PC-3 (cell line): ENCODE measurements at regions not wholly inside any gene's neighbourhood (a gene's known extent, or its start where the extent isn't known, plus 50 kb on each side); places are given as distances from the start of the nearest gene placed in this dataset.

Source experiments
- ATAC-seq: fragments of 200-7000 bp; cut with Tn5 transposase; 2 replicates; pipeline ENCODE4 v1.9.1; 2020; ENCODE audit warnings: mild to moderate bottlenecking, moderate library complexity
- BruUV-seq: library from RNA; stranded (reverse); fragments of 400-500 nt; replicated peaks from 2 replicates; lab custom pipeline; 2021; lab: Mats Ljungman, UMichigan
- CTCF ChIA-PET: fragments of 300-600 bp; sonication (Branson Sonifier 250); formaldehyde crosslinking; loops from one replicate; lab custom pipeline; 2022; ENCODE audit warnings: antibody characterized with exemption; lab: Charles Lee
- POLR2A ChIA-PET: fragments of 300-600 bp; sonication (Branson Sonifier 250); formaldehyde crosslinking; loops from one replicate; lab custom pipeline; 2022; ENCODE audit warnings: antibody characterized with exemption; ENCODE audit not compliant: unreplicated experiment; lab: Charles Lee
- DNase-seq: peaks from one replicate; pipeline ENCODE4 v3.0.0-alpha.2; 2015
- H2AFZ ChIP-seq: fragments of 300-600 bp; sonication (generic); 2 replicates; pipeline ENCODE4 v1.6.0; 2016; ENCODE audit warnings: antibody characterized with exemption, low read length
- H3F3A ChIP-seq: fragments of 300-600 bp; sonication (generic); one replicate; pipeline ENCODE4 v1.6.0; 2017; ENCODE audit warnings: antibody characterized with exemption, low read length, control low read depth, mild to moderate bottlenecking; ENCODE audit not compliant: unreplicated experiment
- H3K27ac ChIP-seq: fragments of 300-600 bp; sonication (generic); 2 replicates; pipeline ENCODE4 v1.5.1; 2016; ENCODE audit warnings: mild to moderate bottlenecking, low read length
- H3K27me3 ChIP-seq: fragments of 300-600 bp; sonication (generic); 2 replicates; pipeline ENCODE4 v1.6.1; 2016; ENCODE audit warnings: low read length, mixed read lengths
- H3K36me3 ChIP-seq: fragments of 300-600 bp; sonication (generic); 2 replicates; pipeline ENCODE4 v1.6.1; 2016; ENCODE audit warnings: low read depth, mixed run types, low read length, mixed read lengths
- H3K4me1 ChIP-seq: fragments of 300-600 bp; sonication (generic); 2 replicates; pipeline ENCODE4 v1.5.1; 2016; ENCODE audit warnings: low read length; ENCODE audit not compliant: insufficient read depth
- H3K4me2 ChIP-seq: fragments of 300-600 bp; sonication (generic); 2 replicates; pipeline ENCODE4 v1.6.0; 2016; ENCODE audit warnings: low read length
- H3K4me3 ChIP-seq: fragments of 300-600 bp; sonication (generic); 2 replicates; pipeline ENCODE4 v1.5.1; 2016; ENCODE audit warnings: mild to moderate bottlenecking, low read length, mixed read lengths
- H3K79me2 ChIP-seq: fragments of 300-600 bp; sonication (generic); 2 replicates; pipeline ENCODE4 v1.6.1; 2017; ENCODE audit warnings: low read length, mixed read lengths
- H3K9ac ChIP-seq: fragments of 300-600 bp; sonication (generic); 2 replicates; pipeline ENCODE4 v1.6.0; 2016; ENCODE audit warnings: mild to moderate bottlenecking, low read length
- H3K9me2 ChIP-seq: fragments of 300-600 bp; sonication (generic); replicated peaks from 2 replicates; pipeline ENCODE4 v1.6.1; 2016; ENCODE audit warnings: mixed run types, low read length, mixed read lengths
- H3K9me3 ChIP-seq: fragments of 300-600 bp; sonication (generic); 2 replicates; pipeline ENCODE4 v1.6.1; 2016; ENCODE audit warnings: low read length, mixed read lengths
- H4K20me1 ChIP-seq: fragments of 300-600 bp; sonication (generic); 2 replicates; pipeline ENCODE4 v1.6.1; 2016; ENCODE audit warnings: low read length, mixed read lengths
- EZH2 ChIP-seq: fragments of 300-600 bp; sonication (generic); IDR thresholded peaks from one replicate; pipeline ENCODE4 v1.6.1; 2017; ENCODE audit warnings: antibody characterized with exemption, mild to moderate bottlenecking, low read length; ENCODE audit not compliant: unreplicated experiment
- EZH2phosphoT487 ChIP-seq: fragments of 300-600 bp; sonication (generic); IDR thresholded peaks from 2 replicates; pipeline ENCODE4 v1.6.1; 2018; ENCODE audit warnings: mild to moderate bottlenecking, antibody characterized with exemption, low read length, borderline replicate concordance
- intact Hi-C: fragments of 100-400 bp; cut with micrococcal nuclease; formaldehyde crosslinking; loops from 2 replicates; pipeline ENCODE4 v1.9.0; 2023
- TF ChIP-seq, protein P1 (sequence below): fragments of 300-600 bp; sonication (generic); conservative IDR thresholded peaks from 2 replicates; pipeline ENCODE4 v1.5.1; 2017; ENCODE audit warnings: antibody characterized with exemption, low read depth, mild to moderate bottlenecking, low read length

DNA sequence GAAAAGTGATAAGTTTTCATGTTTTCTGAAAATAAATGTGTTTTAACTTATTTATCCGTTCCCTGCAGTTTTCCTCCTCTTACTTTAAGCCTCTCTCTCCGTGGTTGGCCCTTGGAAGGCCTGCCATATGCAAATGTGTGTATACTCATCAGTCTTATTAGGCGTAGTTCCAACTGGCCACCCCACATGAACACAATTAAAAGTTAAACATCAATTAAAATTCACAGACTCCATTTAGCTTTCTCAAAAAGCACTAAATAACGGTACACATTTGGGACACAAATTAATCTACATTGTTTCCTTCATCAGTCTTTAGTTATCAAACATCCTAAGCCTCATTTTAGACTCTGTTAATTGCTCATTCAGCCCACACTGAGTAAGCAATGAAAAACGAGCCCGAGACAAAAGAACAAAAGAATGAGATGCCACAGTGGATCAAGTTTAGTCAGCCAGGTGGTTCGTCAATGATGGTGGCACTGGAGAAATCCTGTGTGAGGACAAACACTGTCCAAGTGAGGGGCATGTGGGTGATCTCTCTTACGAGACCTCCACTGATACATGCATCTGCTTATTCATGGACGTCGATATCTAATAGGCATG, 76.0 kb upstream of the TMCC3 start:
- no peaks in the 10 kb centered on the region for H3K9me2 ChIP-seq
- no peaks in the 10 kb centered on the region for H3F3A ChIP-seq
- no peak overlapping the region for H2AFZ ChIP-seq
- H3K27me3 ChIP-seq, result no peaks in the 10 kb centered on the region
- no peak for TF ChIP-seq EZH2phosphoT487
- no peak for TF ChIP-seq EZH2
- TF ChIP-seq, protein P1, sequence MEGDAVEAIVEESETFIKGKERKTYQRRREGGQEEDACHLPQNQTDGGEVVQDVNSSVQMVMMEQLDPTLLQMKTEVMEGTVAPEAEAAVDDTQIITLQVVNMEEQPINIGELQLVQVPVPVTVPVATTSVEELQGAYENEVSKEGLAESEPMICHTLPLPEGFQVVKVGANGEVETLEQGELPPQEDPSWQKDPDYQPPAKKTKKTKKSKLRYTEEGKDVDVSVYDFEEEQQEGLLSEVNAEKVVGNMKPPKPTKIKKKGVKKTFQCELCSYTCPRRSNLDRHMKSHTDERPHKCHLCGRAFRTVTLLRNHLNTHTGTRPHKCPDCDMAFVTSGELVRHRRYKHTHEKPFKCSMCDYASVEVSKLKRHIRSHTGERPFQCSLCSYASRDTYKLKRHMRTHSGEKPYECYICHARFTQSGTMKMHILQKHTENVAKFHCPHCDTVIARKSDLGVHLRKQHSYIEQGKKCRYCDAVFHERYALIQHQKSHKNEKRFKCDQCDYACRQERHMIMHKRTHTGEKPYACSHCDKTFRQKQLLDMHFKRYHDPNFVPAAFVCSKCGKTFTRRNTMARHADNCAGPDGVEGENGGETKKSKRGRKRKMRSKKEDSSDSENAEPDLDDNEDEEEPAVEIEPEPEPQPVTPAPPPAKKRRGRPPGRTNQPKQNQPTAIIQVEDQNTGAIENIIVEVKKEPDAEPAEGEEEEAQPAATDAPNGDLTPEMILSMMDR, result no peak
- DNase-seq, result no peak
- no peaks in the 10 kb centered on the region for H3K9me3 ChIP-seq
- H3K9ac ChIP-seq, result no peak overlapping the region
- H3K4me2 ChIP-seq, result no peak overlapping the region
- intact Hi-C loops, result no loop called here
- no peaks in the 10 kb centered on the region for H4K20me1 ChIP-seq
- no peaks in the 10 kb centered on the region for H3K79me2 ChIP-seq
- ATAC-seq, result no peak
- no peaks in the 10 kb centered on the region for H3K4me1 ChIP-seq
- no peak overlapping the region for H3K4me3 ChIP-seq
- no peak overlapping the region for H3K27ac ChIP-seq
- ChIA-PET CTCF (no interaction called here), POLR2A (no interaction called here)
- no peaks in the 10 kb centered on the region for H3K36me3 ChIP-seq
- BruUV-seq, result no TSS peak

DNA sequence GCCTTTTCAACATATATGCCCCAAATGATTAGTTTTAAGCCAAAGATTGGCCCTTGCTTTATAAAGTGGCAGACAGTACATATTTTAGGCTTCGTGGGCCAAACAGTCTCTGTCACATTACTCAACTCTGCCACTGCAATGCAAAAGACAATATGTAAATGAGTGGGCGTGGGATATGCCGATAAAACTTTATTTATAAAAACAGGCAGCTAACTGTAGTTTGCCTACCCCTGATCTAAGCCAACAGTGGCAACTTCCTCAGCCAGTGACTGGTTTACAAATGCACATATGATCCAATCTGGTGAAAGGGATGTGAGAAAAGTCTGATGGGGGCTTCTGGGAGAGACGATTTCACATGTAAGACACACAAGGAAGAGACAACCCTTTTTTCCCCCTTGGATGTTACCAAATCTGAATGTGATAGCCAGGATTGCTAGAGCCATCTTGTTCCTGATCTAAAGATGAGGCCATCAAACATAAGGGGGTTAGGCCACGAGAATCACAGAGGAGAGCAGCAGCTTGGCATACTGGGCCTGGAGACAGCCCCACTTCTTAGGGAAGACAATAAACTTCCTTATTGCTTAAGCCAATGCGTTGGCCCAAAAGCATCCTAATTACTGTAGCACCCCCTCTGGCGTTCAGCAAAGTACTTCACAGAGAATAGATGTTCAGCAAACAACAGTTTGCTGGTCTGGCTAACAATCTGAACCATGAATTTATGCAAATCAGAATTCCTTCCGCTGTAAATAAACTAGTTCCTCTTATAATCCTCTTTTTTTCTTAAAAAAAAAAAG, 75.2 kb upstream of the TMCC3 start:
- no peaks in the 10 kb centered on the region for H3K9me2 ChIP-seq
- intact Hi-C loops, result loop anchor here (1.0 kb wide), 1 partner anchor 179 kb away; no protein-coding TSS in a partner anchor
- H3K9me3 ChIP-seq, result no peaks in the 10 kb centered on the region
- no peak overlapping the region for H3K27ac ChIP-seq
- H3K27me3 ChIP-seq, result no peaks in the 10 kb centered on the region
- H3K4me1 ChIP-seq, result no peaks in the 10 kb centered on the region
- no peak overlapping the region for H3K9ac ChIP-seq
- H4K20me1 ChIP-seq, result no peaks in the 10 kb centered on the region
- TF ChIP-seq, protein P1, result peak; percentile 77
- no peak for TF ChIP-seq EZH2
- no peak for TF ChIP-seq EZH2phosphoT487
- H3K36me3 ChIP-seq, result no peaks in the 10 kb centered on the region
- H3F3A ChIP-seq, result no peaks in the 10 kb centered on the region
- ATAC-seq, result peak; percentile 81
- ChIA-PET POLR2A (no interaction called here), CTCF (no interaction called here)
- H3K4me2 ChIP-seq, result no peak overlapping the region
- BruUV-seq, result no TSS peak
- H2AFZ ChIP-seq, result peak overlapping the region; percentile 39
- H3K4me3 ChIP-seq, result no peak overlapping the region
- H3K79me2 ChIP-seq, result no peaks in the 10 kb centered on the region
- peak; percentile 75 for DNase-seq

DNA sequence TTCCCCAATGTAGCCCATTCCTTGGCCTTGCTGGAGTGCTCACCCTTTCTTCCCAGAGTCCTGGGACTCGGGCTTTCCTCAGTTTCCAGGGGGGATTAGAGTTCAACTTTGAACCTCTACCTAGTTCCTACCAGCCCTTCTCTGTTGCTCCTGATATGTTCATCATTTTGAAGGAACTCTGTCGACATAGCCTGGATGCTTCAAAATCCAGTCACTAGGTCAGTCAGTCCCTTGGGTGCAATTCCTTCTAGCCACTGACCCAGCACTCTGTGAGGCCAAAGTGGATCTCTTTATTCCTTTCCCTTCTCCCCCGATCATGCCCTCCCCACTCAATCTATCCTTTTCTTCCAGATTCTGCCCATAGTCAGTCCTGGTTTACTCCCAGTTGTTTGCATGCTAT, 72.3 kb upstream of the TMCC3 start:
- ChIA-PET POLR2A (interaction anchor here (0.7 kb wide), 1 partner anchor 1203 kb away, joined by 3 read pairs; no protein-coding TSS in a partner anchor), CTCF (no interaction called here)
- no peaks in the 10 kb centered on the region for H4K20me1 ChIP-seq
- no peaks in the 10 kb centered on the region for H3K27me3 ChIP-seq
- H3K79me2 ChIP-seq, result no peaks in the 10 kb centered on the region
- H2AFZ ChIP-seq, result no peak overlapping the region
- H3K4me3 ChIP-seq, result no peak overlapping the region
- intact Hi-C loops, result no loop called here
- no peak overlapping the region for H3K27ac ChIP-seq
- no peak for ATAC-seq
- no peaks in the 10 kb centered on the region for H3K9me2 ChIP-seq
- no peaks in the 10 kb centered on the region for H3K9me3 ChIP-seq
- H3K4me2 ChIP-seq, result no peak overlapping the region
- DNase-seq, result no peak
- H3F3A ChIP-seq, result no peaks in the 10 kb centered on the region
- H3K9ac ChIP-seq, result no peak overlapping the region
- TF ChIP-seq, protein P1, result no peak
- TF ChIP-seq EZH2, result no peak
- no peak for TF ChIP-seq EZH2phosphoT487
- no peaks in the 10 kb centered on the region for H3K36me3 ChIP-seq
- no TSS peak for BruUV-seq
- peaks cover 7% of the 10 kb centered on the region for H3K4me1 ChIP-seq
